Mesothelial cell of epicardium (in vitro differentiated cells): ENCODE measurements at regions not wholly inside any gene's neighbourhood (a gene's known extent, or its start where the extent isn't known, plus 50 kb on each side); places are given as distances from the start of the nearest gene placed in this dataset.

ENCODE experiments used
- DNase-seq, 2 experiments: peaks; one replicate each; pipeline ENCODE4 v3.0.0; 2021; ENCODE audit warnings: low spot score in 2 of 2; ENCODE audit not compliant: unreplicated experiment in 2 of 2
- H3K27ac Mint-ChIP-seq: 2 replicates; pipeline ENCODE4 v1.8.0; 2021; ENCODE audit warnings: mixed read lengths
- H3K27me3 Mint-ChIP-seq: 2 replicates; pipeline ENCODE4 v1.8.0; 2021; ENCODE audit warnings: low read depth, mixed read lengths
- H3K36me3 Mint-ChIP-seq: 2 replicates; pipeline ENCODE4 v1.8.0; 2021; ENCODE audit warnings: mixed read lengths
- H3K4me1 Mint-ChIP-seq: 2 replicates; pipeline ENCODE4 v1.8.0; 2021; ENCODE audit warnings: mixed read lengths
- H3K4me3 Mint-ChIP-seq: 2 replicates; pipeline ENCODE4 v1.8.0; 2021; ENCODE audit warnings: mild to moderate bottlenecking, moderate library complexity, mixed read lengths
- H3K9me3 Mint-ChIP-seq: 2 replicates; pipeline ENCODE4 v1.8.0; 2021; ENCODE audit warnings: mixed read lengths
- TF ChIP-seq, protein P1 (sequence below): fragments of 200-600 bp; sonication (generic); IDR thresholded peaks from one replicate; pipeline ENCODE4 v1.5.0; 2021; ENCODE audit warnings: antibody characterized with exemption; ENCODE audit not compliant: unreplicated experiment

GRCh38 chr12:5210179-5210922, 166.7 kb downstream of the KCNA5 start:
- no peak for DNase-seq
- H3K27ac Mint-ChIP-seq = no peak overlapping the region
- peaks cover 3% of the 10 kb centered on the region for H3K4me1 Mint-ChIP-seq
- TF ChIP-seq, protein P1, sequence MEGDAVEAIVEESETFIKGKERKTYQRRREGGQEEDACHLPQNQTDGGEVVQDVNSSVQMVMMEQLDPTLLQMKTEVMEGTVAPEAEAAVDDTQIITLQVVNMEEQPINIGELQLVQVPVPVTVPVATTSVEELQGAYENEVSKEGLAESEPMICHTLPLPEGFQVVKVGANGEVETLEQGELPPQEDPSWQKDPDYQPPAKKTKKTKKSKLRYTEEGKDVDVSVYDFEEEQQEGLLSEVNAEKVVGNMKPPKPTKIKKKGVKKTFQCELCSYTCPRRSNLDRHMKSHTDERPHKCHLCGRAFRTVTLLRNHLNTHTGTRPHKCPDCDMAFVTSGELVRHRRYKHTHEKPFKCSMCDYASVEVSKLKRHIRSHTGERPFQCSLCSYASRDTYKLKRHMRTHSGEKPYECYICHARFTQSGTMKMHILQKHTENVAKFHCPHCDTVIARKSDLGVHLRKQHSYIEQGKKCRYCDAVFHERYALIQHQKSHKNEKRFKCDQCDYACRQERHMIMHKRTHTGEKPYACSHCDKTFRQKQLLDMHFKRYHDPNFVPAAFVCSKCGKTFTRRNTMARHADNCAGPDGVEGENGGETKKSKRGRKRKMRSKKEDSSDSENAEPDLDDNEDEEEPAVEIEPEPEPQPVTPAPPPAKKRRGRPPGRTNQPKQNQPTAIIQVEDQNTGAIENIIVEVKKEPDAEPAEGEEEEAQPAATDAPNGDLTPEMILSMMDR = no peak
- H3K27me3 Mint-ChIP-seq = peaks cover 41% of the 10 kb centered on the region
- no peak overlapping the region for H3K4me3 Mint-ChIP-seq
- no peaks in the 10 kb centered on the region for H3K36me3 Mint-ChIP-seq
- H3K9me3 Mint-ChIP-seq = peaks cover 1% of the 10 kb centered on the region

DNA sequence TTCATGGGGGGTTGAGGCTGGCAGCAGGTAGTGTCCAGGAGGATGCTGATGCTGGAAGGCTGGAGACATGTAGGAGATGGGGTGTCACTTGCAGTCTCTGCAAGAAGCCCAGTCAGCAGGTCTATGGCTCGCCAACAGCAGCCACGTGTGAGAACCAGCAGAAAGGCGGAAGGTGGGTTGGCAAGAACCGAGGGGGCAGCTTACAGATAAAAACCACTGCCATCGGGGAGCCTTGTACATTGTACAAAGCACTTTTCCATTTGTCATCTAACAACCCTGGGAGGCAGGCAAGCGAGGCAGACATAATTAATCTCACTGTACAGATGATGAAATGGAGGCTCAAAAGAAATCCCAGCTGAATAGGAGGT, 167.2 kb downstream of the KCNA5 start:
- Mint-ChIP-seq H3K27ac (no peak overlapping the region), H3K4me1 (peaks cover 3% of the 10 kb centered on the region), H3K36me3 (no peaks in the 10 kb centered on the region)

GRCh38 chr12:5213336-5213735, 169.7 kb downstream of the KCNA5 start:
- H3K4me1 Mint-ChIP-seq = peaks cover 3% of the 10 kb centered on the region
- H3K9me3 Mint-ChIP-seq = no peaks in the 10 kb centered on the region
- H3K27ac Mint-ChIP-seq = no peak overlapping the region
- H3K27me3 Mint-ChIP-seq = peaks cover 66% of the 10 kb centered on the region
- no peak for DNase-seq
- TF ChIP-seq, protein P1 = no peak
- H3K36me3 Mint-ChIP-seq = no peaks in the 10 kb centered on the region
- no peak overlapping the region for H3K4me3 Mint-ChIP-seq

More for the DNA sequence above, 167.2 kb downstream of the KCNA5 start:
- Mint-ChIP-seq H3K4me3 (no peak overlapping the region), H3K9me3 (no peaks in the 10 kb centered on the region), H3K27me3 (peaks cover 45% of the 10 kb centered on the region)
- no peak for DNase-seq
- TF ChIP-seq, protein P1 = no peak

DNA sequence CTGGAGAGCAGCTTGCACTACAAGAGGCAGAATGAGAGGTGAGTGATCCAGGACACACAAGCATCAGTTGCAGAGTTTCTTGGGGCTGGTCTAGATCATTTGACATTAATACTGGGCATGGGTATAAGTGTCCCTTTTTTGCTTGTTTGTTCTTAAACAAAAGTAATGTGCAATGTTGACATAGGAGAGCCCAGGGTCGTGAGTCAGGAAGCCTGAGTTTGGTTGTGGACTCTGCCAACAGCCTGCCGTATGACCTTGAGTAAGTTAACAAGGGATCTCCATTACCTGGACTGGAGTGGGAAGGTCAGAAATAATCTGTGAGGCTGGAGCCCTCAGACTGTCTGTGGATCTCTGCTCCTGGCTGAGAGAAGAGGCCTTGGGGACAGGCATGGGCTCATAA, 170.3 kb downstream of the KCNA5 start:
- H3K36me3 Mint-ChIP-seq = no peaks in the 10 kb centered on the region
- peaks cover 65% of the 10 kb centered on the region for H3K27me3 Mint-ChIP-seq
- peaks cover 3% of the 10 kb centered on the region for H3K4me1 Mint-ChIP-seq
- no peak overlapping the region for H3K4me3 Mint-ChIP-seq
- no peak overlapping the region for H3K27ac Mint-ChIP-seq
- TF ChIP-seq, protein P1 = no peak
- DNase-seq = no peak
- H3K9me3 Mint-ChIP-seq = no peaks in the 10 kb centered on the region

GRCh38 chr12:5217936-5218335, 174.3 kb downstream of the KCNA5 start:
- Mint-ChIP-seq H3K27ac (no peak overlapping the region), H3K36me3 (no peaks in the 10 kb centered on the region)

More at GRCh38 chr12:5217936-5218335, 174.3 kb downstream of the KCNA5 start:
- no peak for DNase-seq
- no peaks in the 10 kb centered on the region for H3K9me3 Mint-ChIP-seq
- H3K4me1 Mint-ChIP-seq = no peaks in the 10 kb centered on the region
- TF ChIP-seq, protein P1 = no peak
- H3K27me3 Mint-ChIP-seq = peaks cover 60% of the 10 kb centered on the region
- no peak overlapping the region for H3K4me3 Mint-ChIP-seq
